ENCODE measurements at regions not wholly inside any gene's neighbourhood (a gene's known extent, or its start where the extent isn't known, plus 50 kb on each side); places are given as distances from the start of the nearest gene placed in this dataset.

DNA sequence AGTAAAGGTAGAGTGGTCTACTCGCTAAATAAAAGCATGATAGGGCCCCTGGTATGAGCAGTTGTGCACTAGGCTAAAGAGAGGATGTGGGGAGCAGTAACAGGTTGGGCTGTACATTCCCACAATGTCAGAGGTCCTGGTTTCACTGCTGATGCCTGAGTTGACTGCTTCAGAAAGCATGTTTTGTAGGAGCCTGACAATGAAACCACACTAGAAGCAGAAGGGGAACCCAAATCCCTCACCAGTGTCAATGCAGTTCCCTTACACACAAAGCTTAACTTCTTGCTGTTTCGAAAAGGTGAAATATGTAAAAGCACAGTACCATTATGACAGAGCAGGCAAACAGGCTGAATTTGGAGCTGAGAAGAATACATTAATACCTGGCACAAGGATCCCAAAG is 291.7 kb upstream of the KYNU start:
- H3K79me1 ChIP-seq (ENCODE audit: low read depth, low read length), result no peaks in the 10 kb centered on the region
- H3K23ac ChIP-seq (ENCODE audit: insufficient read length), result no peak overlapping the region
- H3K4me1 ChIP-seq (replicated peaks in 1 of 4; ENCODE audit: control insufficient read depth in 3 of 4, insufficient read depth in 4 of 4, low read length in 3 of 4), result no peaks in the 10 kb centered on the region
- FAIRE-seq (no peak), DNase-seq (ENCODE audit: low read depth in 1 of 2, low spot score in 2 of 2) (no peak)
- H3K79me2 ChIP-seq (ENCODE audit: control insufficient read depth in 1 of 2, insufficient read depth in 2 of 2, low read length in 2 of 2), result no peaks in the 10 kb centered on the region
- H2BK12ac ChIP-seq (ENCODE audit: low read depth, low read length), result no peak overlapping the region
- no peak overlapping the region for H3K4me2 ChIP-seq (ENCODE audit: insufficient read depth in 1 of 2, low read depth in 2 of 2, low read length in 2 of 2)
- no peaks in the 10 kb centered on the region; the same call in 1 of the 2 replicates for H3K23me2 ChIP-seq (ENCODE audit: low read depth, low read length)
- no peaks in the 10 kb centered on the region for H3K27me3 ChIP-seq (replicated peaks in 1 of 4; ENCODE audit: control insufficient read depth in 3 of 4, extremely low read depth in 1 of 4, insufficient read depth in 3 of 4, low read length in 3 of 4)
- H3K56ac ChIP-seq (replicated peaks; ENCODE audit: insufficient read length, low read depth, low read length), result no peak overlapping the region
- H4K8ac ChIP-seq (ENCODE audit: extremely low read depth, insufficient read depth, low read length), result no peak overlapping the region
- no peak overlapping the region for H3K14ac ChIP-seq (ENCODE audit: insufficient read length)
- H3K18ac ChIP-seq (ENCODE audit: extremely low read depth, low read length), result no peak overlapping the region
- H2BK20ac ChIP-seq (ENCODE audit: low read length), result no peak overlapping the region
- no peak overlapping the region for H4K5ac ChIP-seq (ENCODE audit: insufficient read length, low read depth, low read length)
- H2AFZ ChIP-seq (ENCODE audit: low read length), result peak overlapping the region; percentile 67; the same call in 1 of the 2 replicates
- ChIA-PET CTCF (ENCODE audit: partially characterized antibody) (no interaction called here), POLR2A (ENCODE audit: partially characterized antibody) (no interaction called here)
- no peaks in the 10 kb centered on the region for H3K9me3 ChIP-seq (ENCODE audit: insufficient read depth in 2 of 2, low read depth in 1 of 2, low read length in 1 of 2)
- no peak overlapping the region for H2BK15ac ChIP-seq (ENCODE audit: low read length)
- no peak overlapping the region for H3K9ac ChIP-seq (replicated peaks in 1 of 4; ENCODE audit: extremely low read depth in 1 of 4, low read depth in 3 of 4, low read length in 3 of 4)
- H4K20me1 ChIP-seq (replicated peaks in 1 of 2; ENCODE audit: control insufficient read depth in 1 of 2, insufficient read depth in 2 of 2, low read length in 2 of 2), result no peaks in the 10 kb centered on the region
- WGBS, 2 experiments (ENCODE audit: extremely low coverage in 1 of 2, insufficient coverage in 1 of 2, insufficient read length in 1 of 2, insufficient replicate concordance in 2 of 2, low coverage in 1 of 2, low lambda C conversion rate in 2 of 2, missing lambda C conversion rate in 1 of 2), result 94% methylated on average over 2 of the region's 2 CpGs; no CpG with 5 or more reads in 1 of the 2 experiments
- no peak overlapping the region for H2BK120ac ChIP-seq (replicated peaks; ENCODE audit: low read depth, low read length)
- no peak overlapping the region for H2BK5ac ChIP-seq (ENCODE audit: low read depth, low read length)
- no peak overlapping the region for H3K27ac ChIP-seq (ENCODE audit: low read depth, low read length)
- no peak overlapping the region for H2AK5ac ChIP-seq (ENCODE audit: low read depth, low read length)
- H3K4ac ChIP-seq (replicated peaks; ENCODE audit: insufficient read length, low read depth, low read length), result no peak overlapping the region
- no peak overlapping the region for H4K91ac ChIP-seq (replicated peaks; ENCODE audit: insufficient read length, low read length)
- H3K36me3 ChIP-seq (ENCODE audit: control insufficient read depth in 2 of 4, insufficient read depth in 4 of 4, low read length in 3 of 4), result no peaks in the 10 kb centered on the region
- no peak overlapping the region for H3K4me3 ChIP-seq (ENCODE audit: extremely low read depth in 1 of 4, insufficient read depth in 2 of 4, low read depth in 3 of 4, low read length in 4 of 4)
- TF ChIP-seq RXRA (IDR thresholded peaks at IDR 0.05; ENCODE audit: insufficient read depth, low read depth, low read length) (no peak), SIRT6 (IDR thresholded peaks at IDR 0.05; ENCODE audit: low read length) (no peak), ATF2 (IDR thresholded peaks at IDR 0.05; ENCODE audit: low read length) (no peak), MAFK (IDR thresholded peaks at IDR 0.05; ENCODE audit: low read depth, low read length) (no peak), CEBPB (IDR thresholded peaks at IDR 0.05; ENCODE audit: low read depth, low read length) (no peak), GABPA (IDR thresholded peaks at IDR 0.05; ENCODE audit: borderline replicate concordance, insufficient read depth, low read length) (no peak), ASH2L (IDR thresholded peaks at IDR 0.05; ENCODE audit: low read length) (no peak)

All from H1 (cell line).